Nephron progenitor cell (in vitro differentiated cells): ENCODE measurements at regions not wholly inside any gene's neighbourhood (a gene's known extent, or its start where the extent isn't known, plus 50 kb on each side); places are given as distances from the start of the nearest gene placed in this dataset.
"Not testable (repeated sequence)": the region's sequence is repeated elsewhere in the genome, so short reads cannot be mapped to it uniquely, and the experiment has no call there.

ENCODE experiments used
- DNase-seq: peaks from one replicate; pipeline ENCODE4 v3.0.0; 2021
- H3K27ac Mint-ChIP-seq: 2 replicates; pipeline ENCODE4 v1.8.0; 2021; ENCODE audit warnings: mild to moderate bottlenecking, moderate library complexity, mixed read lengths
- H3K27me3 Mint-ChIP-seq: 2 replicates; pipeline ENCODE4 v1.8.0; 2021; ENCODE audit warnings: mild to moderate bottlenecking, low read depth, mixed read lengths; ENCODE audit not compliant: poor library complexity
- H3K36me3 Mint-ChIP-seq: 2 replicates; pipeline ENCODE4 v1.8.0; 2021; ENCODE audit warnings: low read depth, mixed read lengths
- H3K4me1 Mint-ChIP-seq: 2 replicates; pipeline ENCODE4 v1.8.0; 2021; ENCODE audit warnings: mixed read lengths
- H3K4me3 Mint-ChIP-seq: 2 replicates; pipeline ENCODE4 v1.8.0; 2021; ENCODE audit warnings: mild to moderate bottlenecking, moderate library complexity, mixed read lengths
- H3K9me3 Mint-ChIP-seq: 2 replicates; pipeline ENCODE4 v1.8.0; 2021; ENCODE audit warnings: mild to moderate bottlenecking, moderate library complexity, mixed read lengths
- CTCF ChIP-seq: fragments of 200-600 bp; sonication (generic); IDR thresholded peaks from 2 replicates; pipeline ENCODE4 v1.5.0; 2021; ENCODE audit warnings: antibody characterized with exemption

GRCh38 chr12:34124608-34125007, 102.3 kb downstream of the ALG10 start:
- peaks cover 2% of the 10 kb centered on the region for H3K27me3 Mint-ChIP-seq
- DNase-seq, result no peak
- no peak overlapping the region for H3K27ac Mint-ChIP-seq
- H3K9me3 Mint-ChIP-seq, result peaks cover 83% of the 10 kb centered on the region
- no peak for TF ChIP-seq CTCF
- H3K36me3 Mint-ChIP-seq, result no peaks in the 10 kb centered on the region
- no peaks in the 10 kb centered on the region for H3K4me1 Mint-ChIP-seq
- no peak overlapping the region for H3K4me3 Mint-ChIP-seq

- Mint-ChIP-seq H3K4me3 (no peak overlapping the region), H3K36me3 (no peaks in the 10 kb centered on the region), H3K27ac (no peak overlapping the region), H3K4me1 (no peaks in the 10 kb centered on the region), H3K9me3 (peaks cover 84% of the 10 kb centered on the region), H3K27me3 (no peaks in the 10 kb centered on the region)
- DNase-seq, result no peak
- TF ChIP-seq CTCF, result no peak
Measured at GRCh38 chr12:34126239-34126641, 103.9 kb downstream of the ALG10 start.

- no peak for DNase-seq
- TF ChIP-seq CTCF, result no peak
- H3K9me3 Mint-ChIP-seq, result peaks cover 83% of the 10 kb centered on the region
- H3K27me3 Mint-ChIP-seq, result no peaks in the 10 kb centered on the region
- no peak overlapping the region for H3K27ac Mint-ChIP-seq
- no peak overlapping the region for H3K4me3 Mint-ChIP-seq
- H3K4me1 Mint-ChIP-seq, result no peaks in the 10 kb centered on the region
- H3K36me3 Mint-ChIP-seq, result no peaks in the 10 kb centered on the region
Measured at GRCh38 chr12:34126805-34127204, 104.5 kb downstream of the ALG10 start.

GRCh38 chr12:34127379-34127778, 105.1 kb downstream of the ALG10 start:
- H3K27me3 Mint-ChIP-seq, H3K27ac Mint-ChIP-seq, H3K4me3 Mint-ChIP-seq, H3K36me3 Mint-ChIP-seq, DNase-seq, H3K4me1 Mint-ChIP-seq: not testable (repeated sequence)
- peaks cover 82% of the 10 kb centered on the region for H3K9me3 Mint-ChIP-seq

GRCh38 chr12:34142430-34142829, 120.1 kb downstream of the ALG10 start:
- DNase-seq, result no peak
- Mint-ChIP-seq H3K36me3 (no peaks in the 10 kb centered on the region), H3K4me3 (no peak overlapping the region), H3K4me1 (no peaks in the 10 kb centered on the region), H3K27me3 (no peaks in the 10 kb centered on the region), H3K27ac (no peak overlapping the region), H3K9me3 (peaks cover 74% of the 10 kb centered on the region)
- no peak for TF ChIP-seq CTCF

GRCh38 chr12:34151019-34151418, 128.7 kb downstream of the ALG10 start:
- H3K27ac Mint-ChIP-seq, result no peak overlapping the region
- H3K27me3 Mint-ChIP-seq, result no peaks in the 10 kb centered on the region
- no peak for DNase-seq
- no peaks in the 10 kb centered on the region for H3K36me3 Mint-ChIP-seq
- TF ChIP-seq CTCF, result no peak
- H3K9me3 Mint-ChIP-seq, result peaks cover 69% of the 10 kb centered on the region
- H3K4me3 Mint-ChIP-seq, result no peak overlapping the region
- no peaks in the 10 kb centered on the region for H3K4me1 Mint-ChIP-seq
